Fibroblast of lung (primary cell): ENCODE measurements at regions not wholly inside any gene's neighbourhood (a gene's known extent, or its start where the extent isn't known, plus 50 kb on each side); places are given as distances from the start of the nearest gene placed in this dataset.
"Not testable (repeated sequence)": the region's sequence is repeated elsewhere in the genome, so short reads cannot be mapped to it uniquely, and the experiment has no call there.

Experiments used
- DNase-seq, 2 donors: peaks; one replicate each; pipeline versions ENCODE4 v3.0.0 to v3.0.0-alpha.2; 2010; ENCODE audit warnings: low read depth in 2 of 2
- H2AFZ ChIP-seq: 2 replicates; pipeline ENCODE4 v1.5.1; 2012; ENCODE audit warnings: low read length, control low read depth, inconsistent platforms
- H3K27ac ChIP-seq: 2 replicates; pipeline ENCODE4 v1.5.1; 2011; ENCODE audit warnings: low read length, control low read depth; ENCODE audit not compliant: insufficient read depth
- H3K27me3 ChIP-seq: 2 replicates; pipeline ENCODE4 v1.5.1; 2011; ENCODE audit warnings: mild to moderate bottlenecking, low read length; ENCODE audit not compliant: control insufficient read depth, insufficient read depth
- H3K36me3 ChIP-seq: 2 replicates; pipeline ENCODE4 v1.5.1; 2011; ENCODE audit warnings: low read length; ENCODE audit not compliant: control insufficient read depth, insufficient read depth
- H3K4me1 ChIP-seq: 2 replicates; pipeline ENCODE4 v1.5.1; 2011; ENCODE audit warnings: low read length; ENCODE audit not compliant: control insufficient read depth, insufficient read depth; ENCODE audit errors: extremely low read depth
- H3K4me2 ChIP-seq: 2 replicates; pipeline ENCODE4 v1.5.1; 2011; ENCODE audit warnings: low read length, control low read depth; ENCODE audit not compliant: insufficient read depth; ENCODE audit errors: extremely low read depth
- H3K4me3 ChIP-seq, 4 experiments: fragments of 200-600 bp in 1 of 4; sonication (generic) in 1 of 4; replicated peaks in 1 of 4; 2 replicates each; pipeline ENCODE4 v1.5.1; 2011 to 2016; ENCODE audit warnings: low read length in 4 of 4, low read depth in 3 of 4, mild to moderate bottlenecking in 3 of 4, control low read depth in 2 of 4, inconsistent platforms in 1 of 4, mixed read lengths in 1 of 4; ENCODE audit not compliant: insufficient read depth in 1 of 4; ENCODE audit errors: control extremely low read depth in 1 of 4
- H3K79me2 ChIP-seq: 2 replicates; pipeline ENCODE4 v1.5.1; 2012; ENCODE audit warnings: mild to moderate bottlenecking, low read length, inconsistent platforms; ENCODE audit not compliant: control insufficient read depth, insufficient read depth
- H3K9ac ChIP-seq: 2 replicates; pipeline ENCODE4 v1.5.1; 2011; ENCODE audit warnings: mild to moderate bottlenecking, low read length, control low read depth; ENCODE audit not compliant: insufficient read depth
- H3K9me3 ChIP-seq: 2 replicates; pipeline ENCODE4 v1.5.1; 2012; ENCODE audit warnings: low read depth, low read length; ENCODE audit not compliant: control insufficient read depth, insufficient read depth
- H4K20me1 ChIP-seq: 2 replicates; pipeline ENCODE4 v1.5.1; 2011; ENCODE audit warnings: low read length; ENCODE audit not compliant: control insufficient read depth, insufficient read depth; ENCODE audit errors: extremely low read depth
- EZH2 ChIP-seq: IDR thresholded peaks from 2 replicates; pipeline ENCODE4 v1.5.1; 2012; ENCODE audit warnings: low read length, control low read depth, mild to moderate bottlenecking; ENCODE audit errors: missing control alignments
- TF ChIP-seq, protein P1 (sequence below), 2 donors: IDR thresholded peaks in 1 of 2; conservative IDR thresholded peaks in 1 of 2; 1 replicate in 1 of 2; 2 replicates in 1 of 2; pipeline ENCODE4 v1.5.1; 2011 to 2012; ENCODE audit warnings: low read length in 2 of 2, control low read depth in 1 of 2, inconsistent platforms in 1 of 2, low read depth in 1 of 2, mild to moderate bottlenecking in 1 of 2

DNA sequence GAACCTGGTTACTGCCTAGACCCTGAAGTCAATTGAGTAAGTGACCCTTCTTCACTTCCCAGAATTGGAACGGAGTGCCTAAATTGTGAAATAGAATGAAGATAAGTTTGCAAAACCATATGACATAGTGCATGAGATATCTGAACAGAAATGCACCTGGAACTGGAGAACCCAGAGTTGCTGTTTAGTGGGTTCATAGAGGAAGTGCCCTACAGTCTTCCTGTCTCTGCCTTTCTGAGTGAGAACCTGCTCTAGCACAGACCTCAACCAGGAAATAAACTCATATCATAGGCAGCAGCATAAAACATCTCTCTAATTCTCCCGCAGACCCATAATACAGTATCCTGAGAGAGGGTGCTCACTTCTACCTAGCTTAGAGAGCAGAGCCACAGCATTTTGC, 82.9 kb downstream of the EOMES start:
- Histone ChIP-seq H4K20me1 (no peaks in the 10 kb centered on the region), H3K27me3 (no peaks in the 10 kb centered on the region), H3K79me2 (no peaks in the 10 kb centered on the region), H3K9ac (no peak overlapping the region), H3K4me2 (no peak overlapping the region), H3K36me3 (no peaks in the 10 kb centered on the region), H3K27ac (no peak overlapping the region), H3K4me1 (no peaks in the 10 kb centered on the region), H3K4me3 (no peak overlapping the region), H3K9me3 (no peaks in the 10 kb centered on the region), H2AFZ (no peak overlapping the region)
- no peak for TF ChIP-seq EZH2
- TF ChIP-seq, protein P1, sequence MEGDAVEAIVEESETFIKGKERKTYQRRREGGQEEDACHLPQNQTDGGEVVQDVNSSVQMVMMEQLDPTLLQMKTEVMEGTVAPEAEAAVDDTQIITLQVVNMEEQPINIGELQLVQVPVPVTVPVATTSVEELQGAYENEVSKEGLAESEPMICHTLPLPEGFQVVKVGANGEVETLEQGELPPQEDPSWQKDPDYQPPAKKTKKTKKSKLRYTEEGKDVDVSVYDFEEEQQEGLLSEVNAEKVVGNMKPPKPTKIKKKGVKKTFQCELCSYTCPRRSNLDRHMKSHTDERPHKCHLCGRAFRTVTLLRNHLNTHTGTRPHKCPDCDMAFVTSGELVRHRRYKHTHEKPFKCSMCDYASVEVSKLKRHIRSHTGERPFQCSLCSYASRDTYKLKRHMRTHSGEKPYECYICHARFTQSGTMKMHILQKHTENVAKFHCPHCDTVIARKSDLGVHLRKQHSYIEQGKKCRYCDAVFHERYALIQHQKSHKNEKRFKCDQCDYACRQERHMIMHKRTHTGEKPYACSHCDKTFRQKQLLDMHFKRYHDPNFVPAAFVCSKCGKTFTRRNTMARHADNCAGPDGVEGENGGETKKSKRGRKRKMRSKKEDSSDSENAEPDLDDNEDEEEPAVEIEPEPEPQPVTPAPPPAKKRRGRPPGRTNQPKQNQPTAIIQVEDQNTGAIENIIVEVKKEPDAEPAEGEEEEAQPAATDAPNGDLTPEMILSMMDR (conservative IDR thresholded peaks at IDR 0.05 in 1 of 2, IDR thresholded peaks at IDR 0.05 in 1 of 2; ENCODE audit: low read depth in 1 of 2, low read length in 2 of 2): no peak
- no peak for DNase-seq

DNA sequence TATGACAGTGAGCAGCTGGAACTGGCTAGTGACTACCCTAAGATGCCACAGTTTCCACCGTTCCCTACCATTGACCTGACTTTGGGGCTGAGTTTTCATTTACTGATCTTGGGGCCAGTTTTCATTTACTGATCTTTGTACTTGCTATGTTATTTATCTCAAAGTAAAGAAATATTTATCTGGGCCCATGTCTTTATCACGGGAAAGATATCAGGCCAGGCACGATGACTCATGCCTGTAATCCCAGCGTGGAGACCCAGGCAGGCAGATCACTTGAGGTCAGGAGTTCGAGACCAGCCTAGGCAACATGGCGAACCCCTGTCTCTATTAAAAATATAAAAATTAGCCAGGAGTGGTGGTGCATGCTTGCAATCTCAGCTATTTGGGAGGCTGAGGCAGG, 83.5 kb downstream of the EOMES start:
- Histone ChIP-seq H3K27ac (no peak overlapping the region), H3K4me2 (no peak overlapping the region), H3K27me3 (no peaks in the 10 kb centered on the region), H3K36me3 (no peaks in the 10 kb centered on the region), H3K79me2 (no peaks in the 10 kb centered on the region), H3K4me1 (no peaks in the 10 kb centered on the region), H2AFZ (no peak overlapping the region), H3K9me3 (no peaks in the 10 kb centered on the region), H3K4me3 (no peak overlapping the region), H3K9ac (no peak overlapping the region), H4K20me1 (no peaks in the 10 kb centered on the region)
- TF ChIP-seq, protein P1 (conservative IDR thresholded peaks at IDR 0.05 in 1 of 2, IDR thresholded peaks at IDR 0.05 in 1 of 2; ENCODE audit: low read depth in 1 of 2, low read length in 2 of 2): no peak
- TF ChIP-seq EZH2: no peak
- DNase-seq: no peak

DNA sequence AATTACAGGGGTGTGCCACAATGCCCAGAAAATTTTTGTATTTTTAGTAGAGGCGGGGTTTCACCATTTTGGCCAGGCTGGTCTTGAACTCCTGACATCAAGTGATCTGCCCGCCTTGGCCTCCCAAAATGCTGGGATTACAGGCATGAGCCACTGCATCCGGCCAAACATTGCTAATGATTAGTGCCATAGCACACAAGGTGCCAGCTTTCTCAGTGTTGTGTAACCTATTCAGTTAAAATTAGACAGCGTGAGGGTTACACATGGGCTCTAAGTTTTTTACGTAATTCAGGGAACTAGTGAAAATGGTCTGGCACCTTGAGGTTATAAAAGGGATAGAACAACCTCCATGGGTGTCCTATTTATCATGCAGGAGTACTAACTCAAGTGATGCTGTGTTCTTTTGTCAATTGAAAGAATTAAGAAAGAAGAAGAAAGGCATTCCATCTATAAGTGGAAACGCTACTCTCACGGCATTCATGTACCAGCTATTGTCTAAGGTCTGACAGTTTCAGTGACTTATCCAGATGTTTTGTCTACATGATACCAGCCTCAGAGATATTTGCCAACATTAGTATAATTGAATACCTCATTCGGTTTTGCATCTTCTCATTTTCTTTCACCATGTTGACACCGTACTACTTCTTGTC, 84.7 kb downstream of the EOMES start:
- H2AFZ ChIP-seq: no peak overlapping the region
- no peak overlapping the region for H3K4me3 ChIP-seq
- H3K27ac ChIP-seq: no peak overlapping the region
- no peaks in the 10 kb centered on the region for H3K4me1 ChIP-seq
- no peaks in the 10 kb centered on the region for H3K27me3 ChIP-seq
- no peaks in the 10 kb centered on the region for H3K9me3 ChIP-seq
- H3K9ac ChIP-seq: no peak overlapping the region
- no peak for DNase-seq
- H4K20me1 ChIP-seq: no peaks in the 10 kb centered on the region
- H3K36me3 ChIP-seq: no peaks in the 10 kb centered on the region
- no peaks in the 10 kb centered on the region for H3K79me2 ChIP-seq
- TF ChIP-seq EZH2: no peak
- TF ChIP-seq, protein P1 (conservative IDR thresholded peaks at IDR 0.05 in 1 of 2, IDR thresholded peaks at IDR 0.05 in 1 of 2; ENCODE audit: low read depth in 1 of 2, low read length in 2 of 2): no peak
- H3K4me2 ChIP-seq: no peak overlapping the region

DNA sequence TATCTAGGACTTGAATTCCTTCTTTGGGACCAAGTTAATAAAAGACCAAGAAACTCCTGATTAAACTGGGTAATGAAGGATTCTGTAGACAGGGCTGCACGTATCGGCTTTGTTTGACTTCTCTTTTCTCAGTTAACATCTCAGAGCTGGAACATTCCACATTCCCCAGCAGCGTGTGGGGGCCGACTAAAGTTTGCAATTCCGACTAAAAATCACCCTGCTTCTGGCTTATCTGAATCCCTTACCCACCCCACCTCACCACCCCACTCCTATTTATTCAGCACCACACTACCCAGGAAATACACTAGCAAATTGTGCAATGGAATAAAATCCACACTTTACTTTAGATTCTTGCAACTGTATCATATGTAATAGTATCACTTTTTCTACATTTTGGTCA, 87.1 kb downstream of the EOMES start:
- H2AFZ ChIP-seq, H3K4me3 ChIP-seq, H3K27me3 ChIP-seq, H3K79me2 ChIP-seq, DNase-seq, H3K27ac ChIP-seq, H3K4me2 ChIP-seq, H4K20me1 ChIP-seq, H3K36me3 ChIP-seq, H3K9ac ChIP-seq, H3K4me1 ChIP-seq, H3K9me3 ChIP-seq: not testable (repeated sequence)
